Ovary (tissue), 3 donors: ENCODE measurements at regions not wholly inside any gene's neighbourhood (a gene's known extent, or its start where the extent isn't known, plus 50 kb on each side); places are given as distances from the start of the nearest gene placed in this dataset.

Experiments used
- CTCF ChIP-seq, 3 donors: fragments of 450-650 bp in 2 of 3; fragments of 200-600 bp in 1 of 3; IDR thresholded peaks; one replicate each; pipeline versions ENCODE4 v1.5.1 to v1.8.0; 2016 to 2022; ENCODE audit warnings: antibody characterized with exemption in 3 of 3, mild to moderate bottlenecking in 1 of 3
- POLR2A ChIP-seq: fragments of 450-650 bp; IDR thresholded peaks from one replicate; pipeline ENCODE4 v1.6.1; 2017; ENCODE audit warnings: antibody characterized with exemption, mild to moderate bottlenecking, moderate library complexity
- donor health status: DM: no; HTN: no; CAD: no.

- TF ChIP-seq CTCF (IDR thresholded peaks at IDR 0.05) = no peak
- no peak for TF ChIP-seq POLR2A
Observed at GRCh38 chr16:66166490-66166889, 200.0 kb upstream of the CDH5 start.
